ENCODE measurements at regions not wholly inside any gene's neighbourhood (a gene's known extent, or its start where the extent isn't known, plus 50 kb on each side); places are given as distances from the start of the nearest gene placed in this dataset.
A peak's percentile ranks its signal among the peaks of the same experiment; 100 is the strongest.

GRCh38 chr6:85396159-85396808 lies 53.6 kb upstream of the NT5E start:
- DNase-seq (ENCODE audit: low read depth) = no peak

DNA sequence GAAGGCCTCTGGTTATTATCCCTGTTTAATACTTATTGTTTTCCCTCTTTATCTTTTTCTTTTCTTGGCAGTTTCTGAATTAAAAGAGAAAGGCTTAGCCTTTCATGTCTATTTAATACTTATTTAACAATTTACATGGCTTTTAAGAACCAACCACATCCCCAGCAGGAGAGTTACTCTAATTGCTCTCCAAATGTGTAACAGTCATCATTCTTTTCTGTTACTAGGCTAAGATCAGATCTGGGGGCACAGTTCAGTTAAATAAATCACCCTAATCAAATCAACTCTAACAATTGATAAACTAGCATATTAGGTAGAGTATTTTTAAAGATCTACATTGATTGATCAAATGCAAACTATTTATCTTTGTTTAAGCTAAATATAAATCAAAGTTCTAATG lies 54.1 kb upstream of the NT5E start:
- no peak for DNase-seq (ENCODE audit: low read depth)

GRCh38 chr6:85394853-85395538 lies 54.9 kb upstream of the NT5E start:
- DNase-seq (ENCODE audit: low read depth) = peak; percentile 48

- no peak for DNase-seq (ENCODE audit: low read depth)
These were observed 55.7 kb upstream of the NT5E start for GRCh38 chr6:85394199-85394598.

DNA sequence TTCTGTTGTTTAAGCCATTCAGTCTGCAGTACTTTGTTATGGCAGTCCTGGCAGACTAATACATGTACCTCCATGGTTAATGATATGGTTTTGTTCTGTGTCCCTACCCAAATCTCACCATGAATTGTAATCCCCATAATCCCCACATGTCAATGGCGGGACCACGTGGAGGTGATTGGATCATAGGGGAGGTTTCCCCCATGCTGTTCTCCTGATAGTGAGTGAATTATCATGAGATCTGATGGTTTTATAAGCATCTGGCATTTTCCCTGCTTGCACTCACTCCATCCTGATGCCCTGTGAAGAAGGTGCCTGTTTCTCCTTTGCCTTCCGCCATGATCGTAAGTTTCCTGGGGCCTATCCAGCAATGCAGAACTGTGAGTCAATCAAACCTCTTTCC lies 57.5 kb upstream of the NT5E start:
- DNase-seq (ENCODE audit: low read depth) = peak; percentile 26

DNA sequence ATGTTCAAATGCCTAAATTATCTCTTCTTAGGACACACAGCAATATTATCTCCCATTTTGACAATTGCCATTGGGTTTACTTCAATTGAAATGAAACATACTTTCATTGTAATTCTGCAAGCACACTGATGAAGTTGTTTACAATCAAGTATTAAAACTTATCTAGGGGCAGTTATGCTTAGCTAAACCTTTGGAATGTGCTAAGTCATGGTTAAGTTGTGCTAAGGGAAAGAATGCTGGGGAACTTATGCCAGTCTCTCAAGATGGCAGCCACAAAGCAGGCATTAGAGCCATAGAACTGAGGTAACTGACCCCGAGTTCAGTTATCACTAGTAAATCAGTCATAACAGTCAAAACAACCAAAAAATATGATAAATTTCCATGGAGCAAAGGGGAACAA lies 59.1 kb upstream of the NT5E start:
- DNase-seq (ENCODE audit: low read depth) = peak; percentile 85

DNA sequence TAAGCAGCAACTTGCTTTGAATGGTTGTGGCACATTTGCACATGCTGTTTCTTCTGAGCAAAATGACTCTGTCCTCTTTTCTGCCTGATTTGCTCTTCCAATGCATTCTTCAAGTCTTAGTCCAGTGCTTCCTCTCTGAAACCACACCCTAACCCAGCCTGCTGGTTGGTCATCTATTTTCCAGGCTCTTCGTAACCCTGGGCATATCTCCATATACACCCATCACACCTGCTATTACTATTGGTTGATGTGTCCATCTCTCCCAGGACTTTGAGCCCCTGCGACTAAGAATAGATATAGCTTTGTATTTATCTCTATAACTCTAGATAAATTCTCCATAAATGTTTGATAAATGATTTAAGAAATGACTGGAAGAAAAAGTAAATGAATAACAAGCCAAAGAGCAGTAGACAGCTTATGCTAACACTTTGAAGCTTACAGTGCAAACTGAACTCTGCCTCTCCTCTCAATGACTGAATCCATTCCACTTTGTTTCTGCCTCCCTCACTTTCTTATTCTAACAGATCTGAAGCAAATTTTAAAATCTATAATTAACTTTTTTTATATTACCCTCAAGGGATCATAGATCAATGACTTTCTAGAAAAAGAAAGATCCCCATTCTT lies 59.7 kb upstream of the NT5E start:
- DNase-seq (ENCODE audit: low read depth) = no peak

- no peak for DNase-seq (ENCODE audit: low read depth)
These were observed 60.6 kb upstream of the NT5E start for GRCh38 chr6:85389151-85389797.

GRCh38 chr6:85388531-85388930 lies 61.4 kb upstream of the NT5E start:
- DNase-seq (ENCODE audit: low read depth) = no peak

DNA sequence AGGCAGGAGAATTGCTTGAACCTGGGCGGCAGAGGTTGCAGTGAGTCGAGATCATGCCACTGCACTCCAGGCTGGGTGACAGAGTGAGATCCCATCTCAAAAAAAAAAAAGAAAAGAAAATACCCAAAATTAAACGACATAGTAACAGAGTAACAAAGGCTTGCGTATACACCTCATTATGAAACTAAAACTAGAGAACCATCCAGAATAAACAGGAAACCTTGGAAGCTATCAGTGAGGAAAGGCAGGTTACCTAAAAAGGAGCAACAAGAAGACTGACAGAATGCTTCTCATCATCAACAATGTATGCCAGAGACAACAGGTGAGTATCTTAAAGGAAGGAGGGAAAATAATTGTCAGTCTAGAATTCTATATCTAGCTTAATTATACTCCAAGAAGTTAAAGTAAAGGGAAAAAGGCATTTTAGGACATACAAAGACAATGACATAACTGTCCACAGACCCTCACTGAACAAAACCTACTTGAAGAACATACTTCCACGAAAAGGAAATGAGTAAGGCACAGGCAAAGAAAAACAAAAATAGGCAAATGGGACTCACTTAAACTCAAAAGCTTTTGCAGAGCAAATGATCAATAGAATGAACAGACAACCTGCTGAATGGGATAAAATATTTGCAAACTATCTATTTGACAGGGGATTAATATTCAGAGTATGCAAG lies 64.1 kb upstream of the NT5E start:
- no peak for DNase-seq (ENCODE audit: low read depth)

- DNase-seq (ENCODE audit: low read depth) = no peak
These were observed 66.8 kb upstream of the NT5E start for GRCh38 chr6:85383042-85383441.

DNA sequence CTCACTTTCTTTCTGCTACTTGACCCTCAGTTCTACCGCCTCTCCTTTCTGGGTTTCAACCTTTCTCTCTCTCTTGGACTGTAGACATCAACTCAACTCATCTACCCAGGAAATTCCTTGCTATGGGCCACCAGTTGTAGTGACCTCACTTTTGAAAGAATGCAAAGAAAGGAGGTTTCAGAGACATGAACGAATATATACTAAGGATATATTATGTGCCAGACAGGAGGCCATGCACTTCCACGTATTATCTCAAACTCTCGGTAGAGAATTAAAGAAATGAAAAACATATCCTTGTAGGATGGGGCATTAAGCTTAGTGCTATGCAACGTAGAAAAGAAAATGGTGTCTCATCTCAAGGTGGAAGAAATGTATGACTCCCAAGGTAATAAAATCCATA lies 67.3 kb upstream of the NT5E start:
- no peak for DNase-seq (ENCODE audit: low read depth)

GRCh38 chr6:85372915-85373270 lies 77.0 kb upstream of the NT5E start:
- no peak for DNase-seq (ENCODE audit: low read depth)

DNA sequence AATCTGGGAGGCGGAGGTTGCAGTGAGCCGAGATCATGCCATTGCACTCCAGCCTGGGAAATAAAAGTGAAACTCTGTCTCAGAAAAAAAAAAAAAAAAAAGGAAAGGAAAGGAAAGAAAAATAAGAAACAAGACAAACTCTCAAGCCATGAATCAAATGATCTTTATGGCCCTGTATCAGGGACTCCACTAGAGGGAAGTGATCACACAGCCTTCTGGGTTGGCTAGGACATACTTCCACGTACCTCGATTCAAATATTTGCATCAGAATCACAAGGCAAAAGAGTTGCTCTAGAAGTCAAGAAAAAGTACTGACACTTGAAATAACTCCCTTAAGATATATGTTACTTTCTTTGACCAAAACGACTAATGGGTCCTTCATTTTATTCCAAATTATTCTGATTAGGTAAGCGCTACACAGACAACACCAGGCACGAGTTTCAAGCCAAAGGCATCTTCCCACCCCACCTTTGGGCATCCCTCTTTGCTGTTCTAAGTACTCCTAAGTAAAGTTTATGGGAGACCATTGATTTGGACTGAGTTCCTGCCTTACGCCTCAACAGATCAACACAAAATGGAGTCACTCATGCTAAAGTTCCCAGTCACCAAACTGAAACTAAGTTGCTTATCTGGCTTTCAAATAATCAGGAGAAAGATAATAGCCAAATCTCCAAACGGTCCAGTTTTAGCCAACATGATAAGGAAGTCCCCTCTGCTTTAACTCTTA lies 77.5 kb upstream of the NT5E start:
- peak; percentile 3 for DNase-seq (ENCODE audit: low read depth)

DNA sequence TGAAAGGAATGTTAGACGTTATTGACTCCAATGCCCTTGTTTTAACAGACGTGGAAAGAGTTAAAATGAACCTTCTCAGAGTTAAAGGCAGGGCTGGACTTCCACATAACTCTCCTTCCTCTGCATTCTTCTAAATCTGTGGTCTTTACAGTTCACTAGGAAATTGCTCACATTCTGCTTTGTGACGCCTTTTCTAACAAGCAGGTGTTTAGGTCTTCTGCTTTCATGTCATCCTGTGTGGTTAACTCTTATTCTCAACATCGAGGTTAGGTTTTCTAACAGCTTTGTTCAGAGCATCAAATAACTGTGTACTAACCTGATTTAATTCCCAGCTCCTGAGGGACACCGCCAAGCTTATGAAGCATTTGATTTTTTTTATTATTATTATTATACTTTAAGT lies 81.3 kb upstream of the NT5E start:
- DNase-seq (ENCODE audit: low read depth) = no peak

DNA sequence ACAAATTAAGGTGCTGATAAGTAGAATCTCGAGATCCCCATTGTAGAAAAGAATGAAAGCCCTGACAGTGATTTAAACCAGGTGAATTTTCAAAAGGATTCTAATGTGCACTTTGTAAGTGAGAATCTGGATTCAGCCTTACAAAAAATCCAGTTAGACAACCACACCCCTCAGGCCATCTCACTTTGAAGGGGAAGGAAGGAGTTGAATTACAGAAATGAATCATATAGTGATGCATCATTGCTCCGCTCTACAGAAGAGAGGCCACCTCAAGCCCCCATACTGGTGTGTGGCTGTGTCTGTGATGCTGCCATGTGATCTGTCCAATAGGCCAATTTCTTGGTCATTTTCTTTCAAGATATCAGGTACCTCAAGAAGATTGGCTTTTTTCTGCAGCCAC lies 85.5 kb upstream of the NT5E start:
- peak; percentile 8 for DNase-seq (ENCODE audit: low read depth)

- DNase-seq (ENCODE audit: low read depth) = no peak
These were observed 86.0 kb upstream of the NT5E start for GRCh38 chr6:85363870-85364269.

DNA sequence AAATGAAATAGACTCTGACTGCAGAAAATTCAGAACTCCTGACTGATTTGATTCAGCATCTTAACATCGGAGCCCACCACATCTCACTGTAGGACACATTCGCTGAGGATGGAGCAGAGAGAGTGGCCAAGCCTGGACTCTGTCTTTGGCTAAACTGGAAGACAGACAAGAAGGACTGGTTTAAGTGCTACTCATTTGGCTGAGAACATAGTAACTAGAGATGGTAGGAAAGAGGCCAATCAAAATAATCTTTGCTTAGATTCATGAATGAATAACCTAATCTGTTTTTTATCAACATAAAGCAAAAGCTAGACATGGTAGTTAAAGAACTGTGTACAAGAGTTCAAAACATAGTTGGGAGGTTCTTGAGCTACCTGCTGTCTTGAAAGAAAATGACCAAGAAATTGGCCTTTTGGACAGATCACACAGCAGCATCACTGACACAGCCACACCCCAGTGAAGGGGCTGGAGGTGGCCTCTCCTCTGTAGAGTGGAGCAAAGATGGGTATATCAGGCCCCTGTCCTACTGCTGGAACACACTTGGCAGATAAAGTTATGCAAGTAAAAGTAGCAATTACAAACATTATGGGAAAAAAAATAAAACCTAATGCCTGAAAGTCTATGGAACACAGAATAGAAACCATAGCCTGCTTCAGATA lies 87.1 kb upstream of the NT5E start:
- no peak for DNase-seq (ENCODE audit: low read depth)

DNA sequence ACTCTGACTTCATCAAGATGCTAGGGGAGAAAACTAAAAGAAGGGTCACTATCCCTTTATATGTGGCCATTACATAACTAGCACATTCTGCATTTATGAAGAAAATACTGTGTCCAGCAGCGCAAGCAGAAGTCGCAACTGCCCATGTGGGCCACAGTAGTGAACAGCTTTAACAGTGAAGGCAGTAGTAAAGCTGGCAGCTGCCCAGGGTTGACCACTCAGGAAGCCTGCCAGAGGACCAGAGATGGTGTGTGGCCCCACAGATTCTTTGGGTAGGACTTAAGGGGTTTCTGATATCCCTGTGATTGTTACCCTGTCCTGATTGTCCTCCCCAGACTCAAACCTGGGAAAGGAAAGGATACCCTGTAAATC lies 88.3 kb upstream of the NT5E start:
- DNase-seq (ENCODE audit: low read depth) = no peak

GRCh38 chr6:85360794-85361642 lies 88.9 kb upstream of the NT5E start:
- peak; percentile 93 for DNase-seq (ENCODE audit: low read depth)

DNA sequence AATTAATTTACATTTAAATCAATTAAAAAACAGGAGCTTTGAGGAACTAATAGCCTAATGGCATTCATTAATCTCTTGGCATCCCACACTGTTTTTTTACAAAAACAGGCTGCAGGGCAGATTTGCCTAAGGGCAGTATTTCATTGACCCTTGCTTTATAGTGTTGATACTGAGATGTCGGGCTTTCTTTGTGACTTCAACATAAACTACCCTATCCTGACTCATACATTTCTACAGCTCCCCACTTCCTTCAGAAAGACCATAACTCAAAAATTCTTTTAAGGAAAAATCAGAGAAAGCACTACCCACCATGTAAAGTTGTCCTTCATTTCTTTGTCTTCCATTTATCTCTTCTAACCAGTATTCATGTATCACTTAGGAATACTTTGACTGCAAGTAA lies 92.2 kb upstream of the NT5E start:
- no peak for DNase-seq (ENCODE audit: low read depth)

Data from amniotic epithelial cell (primary cell).